AG10803 (cell line): ENCODE measurements at regions not wholly inside any gene's neighbourhood (a gene's known extent, or its start where the extent isn't known, plus 50 kb on each side); places are given as distances from the start of the nearest gene placed in this dataset.

Source experiments
- DNase-seq: peaks from one replicate; pipeline ENCODE4 v3.0.0; 2010; ENCODE audit warnings: low read depth
- H3K4me3 ChIP-seq: 2 replicates; pipeline ENCODE4 v1.5.1; 2011; ENCODE audit warnings: mild to moderate bottlenecking, low read length, control low read depth
- TF ChIP-seq, protein P1 (sequence below): conservative IDR thresholded peaks from 2 replicates; pipeline ENCODE4 v1.5.1; 2011; ENCODE audit warnings: mild to moderate bottlenecking, low read length, control low read depth, inconsistent platforms

- TF ChIP-seq, protein P1, sequence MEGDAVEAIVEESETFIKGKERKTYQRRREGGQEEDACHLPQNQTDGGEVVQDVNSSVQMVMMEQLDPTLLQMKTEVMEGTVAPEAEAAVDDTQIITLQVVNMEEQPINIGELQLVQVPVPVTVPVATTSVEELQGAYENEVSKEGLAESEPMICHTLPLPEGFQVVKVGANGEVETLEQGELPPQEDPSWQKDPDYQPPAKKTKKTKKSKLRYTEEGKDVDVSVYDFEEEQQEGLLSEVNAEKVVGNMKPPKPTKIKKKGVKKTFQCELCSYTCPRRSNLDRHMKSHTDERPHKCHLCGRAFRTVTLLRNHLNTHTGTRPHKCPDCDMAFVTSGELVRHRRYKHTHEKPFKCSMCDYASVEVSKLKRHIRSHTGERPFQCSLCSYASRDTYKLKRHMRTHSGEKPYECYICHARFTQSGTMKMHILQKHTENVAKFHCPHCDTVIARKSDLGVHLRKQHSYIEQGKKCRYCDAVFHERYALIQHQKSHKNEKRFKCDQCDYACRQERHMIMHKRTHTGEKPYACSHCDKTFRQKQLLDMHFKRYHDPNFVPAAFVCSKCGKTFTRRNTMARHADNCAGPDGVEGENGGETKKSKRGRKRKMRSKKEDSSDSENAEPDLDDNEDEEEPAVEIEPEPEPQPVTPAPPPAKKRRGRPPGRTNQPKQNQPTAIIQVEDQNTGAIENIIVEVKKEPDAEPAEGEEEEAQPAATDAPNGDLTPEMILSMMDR: no peak
- no peak overlapping the region for H3K4me3 ChIP-seq
- DNase-seq: no peak
Observed at GRCh38 chr1:234546387-234546704, 63.6 kb downstream of the IRF2BP2 start.

DNA sequence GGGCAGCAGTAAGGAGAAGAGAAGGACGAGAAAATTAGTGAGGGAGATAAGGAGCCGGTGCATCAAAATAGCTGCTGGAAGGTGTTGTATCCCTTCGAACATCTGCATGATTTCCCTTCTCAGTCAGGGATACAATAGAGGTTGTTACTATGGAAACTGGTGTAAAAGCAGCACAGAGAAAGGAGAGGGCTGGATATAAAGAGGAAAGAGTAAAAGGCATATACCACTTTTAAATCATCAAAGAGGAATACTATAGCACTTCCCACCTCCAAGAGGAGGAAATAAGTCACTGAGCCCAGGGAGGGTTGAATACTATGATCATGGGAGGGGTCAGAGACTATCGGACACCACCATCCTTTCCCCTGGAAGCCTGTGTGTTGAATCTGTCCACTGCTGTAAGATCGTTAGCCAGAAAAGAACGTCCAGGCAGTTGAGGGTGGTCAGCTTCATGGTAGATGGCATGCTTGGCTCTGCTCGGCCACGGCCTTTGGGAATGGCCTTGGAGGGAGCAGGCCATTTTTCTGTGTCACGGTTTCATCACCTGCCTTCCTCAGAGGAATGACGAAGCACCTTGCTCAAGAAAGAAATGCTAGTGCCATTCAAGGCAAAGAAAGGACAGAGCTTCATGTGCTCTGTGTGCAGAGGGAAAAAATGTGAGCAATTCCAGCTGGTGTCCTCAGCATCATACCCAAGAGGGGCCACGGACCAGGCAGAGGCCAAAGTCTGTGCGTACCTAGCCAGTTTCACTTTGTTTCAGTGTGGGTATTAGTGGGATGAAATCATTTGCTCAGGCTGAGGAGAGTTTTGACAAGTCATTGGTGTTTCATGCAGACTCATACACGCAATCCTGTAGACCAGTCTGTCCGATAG is 64.2 kb downstream of the IRF2BP2 start:
- no peak for DNase-seq
- H3K4me3 ChIP-seq: no peak overlapping the region

DNA sequence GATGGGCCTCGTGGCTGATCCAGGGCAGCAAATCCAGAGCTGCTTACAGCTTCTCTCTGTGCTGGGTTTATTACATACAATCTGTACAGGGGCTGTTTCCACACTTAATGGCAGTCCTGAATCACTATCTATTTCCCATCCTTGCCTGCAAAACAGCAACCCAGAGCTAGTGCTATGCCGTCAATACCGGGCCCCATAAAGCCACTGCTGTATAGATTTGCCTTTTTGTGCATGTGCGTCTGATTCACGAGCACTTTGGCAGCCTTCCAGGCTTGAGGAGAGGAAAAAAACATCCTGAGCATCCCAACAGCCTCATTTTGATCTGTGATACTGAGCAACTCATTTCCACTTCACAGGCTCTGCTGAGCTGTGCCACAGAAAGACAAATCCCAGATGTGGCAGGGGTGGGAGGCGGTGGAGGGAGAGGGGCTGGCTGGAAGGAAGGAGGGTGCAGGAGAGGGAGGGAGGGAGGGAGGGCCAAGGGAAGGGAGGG is 65.2 kb upstream of the TARBP1 start:
- no peak overlapping the region for H3K4me3 ChIP-seq
- DNase-seq: peak; percentile 91
- TF ChIP-seq, protein P1: no peak

More for the DNA sequence above, 64.2 kb downstream of the IRF2BP2 start:
- TF ChIP-seq, protein P1: no peak

DNA sequence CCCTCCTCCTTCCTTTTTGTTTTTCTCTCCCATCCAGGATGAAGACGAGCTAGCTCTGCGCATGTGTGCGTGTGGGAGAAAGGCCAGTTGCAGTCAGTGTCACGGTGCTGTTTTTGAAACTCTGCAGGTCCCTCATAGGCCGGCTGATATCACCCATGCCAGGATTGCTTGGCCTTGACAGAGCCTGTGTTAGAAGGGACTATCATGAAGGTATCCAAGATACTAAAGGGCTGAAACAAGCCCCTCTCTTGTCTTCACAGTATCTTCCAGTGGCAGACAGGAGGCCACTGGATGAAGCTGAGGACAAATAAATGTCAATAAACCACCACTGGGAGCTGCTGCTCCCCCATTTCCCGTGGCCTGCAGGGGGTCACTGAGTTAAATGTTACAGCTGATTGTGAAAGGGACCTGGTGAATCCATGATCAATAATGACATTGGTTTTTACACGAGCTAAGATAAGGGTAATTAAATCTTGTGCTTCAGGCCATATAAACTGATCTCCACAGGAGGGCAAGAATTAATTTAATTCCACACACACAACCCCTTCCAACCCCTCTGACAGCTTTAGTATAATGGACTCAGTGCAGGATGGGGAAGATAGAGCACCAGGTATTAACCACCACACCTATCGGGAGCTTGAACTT is 64.6 kb upstream of the TARBP1 start:
- TF ChIP-seq, protein P1: no peak
- H3K4me3 ChIP-seq: no peak overlapping the region
- DNase-seq: no peak

DNA sequence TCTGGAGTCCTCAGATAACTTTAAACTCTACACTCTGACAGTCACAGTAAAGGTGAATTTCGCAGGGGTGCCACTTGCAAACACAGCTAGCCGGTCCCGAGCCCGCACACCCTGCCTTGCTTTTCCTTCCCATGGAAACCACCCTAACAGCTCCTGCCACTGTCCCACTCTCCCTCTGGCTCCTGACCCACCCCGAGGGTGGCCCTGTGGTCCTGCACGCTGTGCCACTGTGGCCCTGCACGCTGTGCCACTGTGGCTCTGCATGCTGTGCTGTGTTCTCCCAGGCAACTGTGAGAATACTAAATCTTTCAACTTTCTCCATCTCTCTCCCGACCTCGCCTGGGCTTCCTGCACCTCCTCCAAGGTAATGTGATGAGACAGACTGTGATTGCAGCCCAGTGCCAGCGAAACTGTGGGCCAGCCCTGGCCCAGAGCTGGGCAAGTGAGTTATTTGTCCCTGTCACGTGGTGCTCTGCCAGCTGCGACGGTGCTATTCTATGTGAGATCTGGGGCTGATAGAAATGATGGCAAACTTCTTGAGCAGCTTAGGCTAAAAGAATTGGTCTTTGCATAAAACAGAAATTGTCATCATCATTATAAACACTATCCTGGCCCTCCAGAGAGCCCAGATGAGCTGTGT is 63.4 kb upstream of the TARBP1 start:
- no peak for DNase-seq
- H3K4me3 ChIP-seq: no peak overlapping the region
- TF ChIP-seq, protein P1: no peak

DNA sequence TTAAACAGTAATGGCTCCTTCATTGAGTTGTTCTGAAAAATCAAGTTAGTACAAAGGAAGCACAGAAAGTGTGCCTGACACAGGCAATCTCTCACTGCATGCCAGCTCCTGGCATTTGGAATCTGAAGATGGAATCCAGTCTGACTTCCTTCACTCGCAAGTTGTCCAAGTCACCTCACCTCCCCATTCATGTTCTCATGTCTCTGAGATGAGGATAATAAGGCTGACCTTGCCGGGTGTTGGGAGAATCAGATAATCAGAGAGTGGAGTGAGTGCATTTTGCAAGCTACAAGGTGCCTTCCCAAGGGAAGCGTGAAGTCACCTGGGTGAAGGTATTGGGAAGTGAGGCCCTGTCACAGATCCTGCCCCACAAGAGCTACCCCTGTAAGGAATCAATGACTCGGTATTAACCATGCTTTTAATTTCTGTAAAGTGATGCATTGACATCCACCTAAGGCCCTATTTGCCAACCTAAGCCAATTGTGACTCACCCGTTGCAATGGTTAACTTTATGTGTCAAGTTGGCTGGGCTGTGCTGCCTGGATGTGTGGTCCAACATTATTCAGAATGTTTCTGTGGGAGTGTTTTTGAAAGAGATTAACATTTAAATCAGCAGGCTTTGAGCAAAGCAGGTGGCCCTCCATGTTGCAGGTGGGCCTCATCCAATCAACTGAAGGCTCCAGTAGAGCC is 62.5 kb upstream of the TARBP1 start:
- TF ChIP-seq, protein P1: no peak
- peak; percentile 49 for DNase-seq
- no peak overlapping the region for H3K4me3 ChIP-seq
